GM21723 (cell line): ENCODE measurements at regions not wholly inside any gene's neighbourhood (a gene's known extent, or its start where the extent isn't known, plus 50 kb on each side); places are given as distances from the start of the nearest gene placed in this dataset.

Experiments used
- ATAC-seq: cut with Tn5 transposase; IDR thresholded peaks from one replicate; pipeline ENCODE4 v1.9.1; 2021; ENCODE audit warnings: mild to moderate bottlenecking, moderate library complexity; ENCODE audit not compliant: unreplicated experiment

DNA sequence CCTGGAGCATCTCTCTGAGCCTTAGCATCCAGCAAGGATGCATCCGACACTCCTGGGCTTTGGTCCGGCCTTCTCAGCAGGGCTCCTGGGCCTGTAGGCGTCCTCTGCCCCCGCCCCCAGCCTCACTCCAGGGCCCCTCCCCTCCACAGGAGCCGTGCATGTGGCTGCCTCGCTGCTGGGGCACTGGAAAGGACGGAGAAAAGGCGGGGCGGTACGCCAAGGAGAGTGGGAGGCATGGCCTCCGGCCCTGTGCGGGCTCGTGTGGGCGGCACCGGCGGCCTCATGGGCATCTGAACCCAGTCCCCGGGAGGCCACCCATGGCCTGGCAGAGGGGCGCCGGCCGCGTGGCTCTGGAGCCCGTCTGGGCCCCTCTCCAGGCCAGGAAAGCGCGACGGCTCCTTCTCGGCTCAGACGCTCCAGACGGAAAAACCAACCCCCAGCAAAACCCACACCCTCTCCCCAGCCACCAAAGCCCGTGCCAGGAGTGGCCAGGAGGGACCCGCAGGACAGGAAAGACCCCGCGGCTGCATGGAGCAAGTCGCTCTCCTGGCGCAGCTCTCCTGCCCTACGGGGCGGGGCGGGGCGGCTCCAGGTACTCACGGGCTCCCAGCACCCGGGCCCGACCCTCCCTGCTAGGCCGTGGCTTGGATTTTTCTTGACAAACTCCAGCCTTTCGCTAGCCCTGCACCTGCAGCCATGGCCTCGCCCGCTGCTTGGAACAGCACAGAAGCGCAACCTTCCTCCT lies 419.9 kb downstream of the QKI start:
- ATAC-seq: no peak

DNA sequence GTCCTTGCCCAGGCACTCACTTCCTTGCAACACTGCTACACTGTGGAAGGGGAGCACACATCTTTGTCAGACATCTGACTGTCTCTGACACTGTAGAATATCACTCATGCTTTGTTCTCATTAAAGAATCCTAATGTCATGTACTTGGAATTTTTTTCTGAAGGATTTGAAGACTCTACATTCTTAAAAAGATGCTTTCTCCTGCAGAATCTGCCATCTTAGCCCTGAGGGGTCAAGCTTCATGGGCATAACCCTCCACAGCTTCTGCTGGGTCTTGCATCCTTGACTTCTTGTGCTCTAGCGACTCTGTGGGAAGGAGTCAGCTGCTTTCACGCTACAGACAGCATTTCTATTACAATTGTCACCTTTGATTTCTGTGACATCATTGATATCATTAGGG lies 417.2 kb downstream of the QKI start:
- ATAC-seq: no peak

- ATAC-seq: no peak
Observed at GRCh38 chr6:163830641-163831040, 416.1 kb downstream of the QKI start.

DNA sequence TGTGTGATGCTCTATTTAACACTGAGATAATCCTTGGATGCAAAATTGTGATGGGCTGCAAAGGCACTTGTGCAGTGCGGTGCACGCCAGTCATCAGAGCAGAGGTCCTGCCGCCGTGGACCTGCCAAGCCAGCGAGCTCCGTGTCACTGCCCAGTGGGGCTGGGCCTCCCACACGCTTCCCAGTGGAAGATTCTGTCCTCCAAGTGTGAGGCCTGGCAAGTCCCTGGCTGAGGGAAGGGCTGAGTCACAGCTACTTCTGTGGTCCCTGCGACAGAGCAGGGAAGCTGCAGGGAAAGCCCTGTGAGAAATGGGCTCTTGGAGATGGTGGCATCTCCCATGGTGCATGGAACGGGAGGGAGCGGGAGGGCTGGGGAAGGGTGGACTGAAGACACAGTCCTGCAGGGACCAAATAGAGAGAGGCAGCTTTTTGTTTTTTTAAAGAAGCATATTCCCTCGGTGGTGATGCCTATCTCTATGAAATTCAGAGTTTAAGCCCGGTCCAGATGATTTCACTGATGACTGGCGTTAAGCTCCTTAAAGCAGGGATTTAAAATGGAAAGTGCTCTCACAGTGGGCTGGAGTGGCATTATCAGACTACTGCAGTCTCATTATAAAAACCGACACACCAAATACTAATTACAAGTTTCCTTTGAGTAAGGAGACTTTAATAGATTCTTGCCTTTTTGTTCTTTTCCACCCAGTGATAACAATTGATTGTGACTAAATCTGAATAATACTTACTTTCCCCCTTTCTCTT lies 413.7 kb downstream of the QKI start:
- ATAC-seq: no peak

GRCh38 chr6:163827143-163827542 lies 412.6 kb downstream of the QKI start:
- ATAC-seq: no peak

DNA sequence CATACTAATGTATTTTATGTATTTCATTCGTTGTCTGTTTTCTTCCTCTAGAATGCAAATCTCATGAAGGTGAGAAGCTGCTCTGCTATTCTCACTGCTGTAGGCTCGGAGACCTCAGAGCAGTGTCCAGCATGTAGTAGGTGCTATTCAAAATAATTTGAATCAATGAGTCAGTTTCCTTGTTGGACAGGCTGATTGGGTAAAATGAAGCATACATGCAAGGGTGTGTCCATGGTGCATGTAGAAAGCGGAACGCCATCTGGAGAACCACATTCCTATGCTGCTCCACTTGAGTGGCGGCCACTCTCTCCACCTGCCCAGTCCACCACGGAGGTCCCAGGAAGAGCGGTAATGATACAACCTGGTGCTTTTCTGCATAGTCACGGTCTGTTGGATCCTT lies 412.1 kb downstream of the QKI start:
- ATAC-seq: no peak

DNA sequence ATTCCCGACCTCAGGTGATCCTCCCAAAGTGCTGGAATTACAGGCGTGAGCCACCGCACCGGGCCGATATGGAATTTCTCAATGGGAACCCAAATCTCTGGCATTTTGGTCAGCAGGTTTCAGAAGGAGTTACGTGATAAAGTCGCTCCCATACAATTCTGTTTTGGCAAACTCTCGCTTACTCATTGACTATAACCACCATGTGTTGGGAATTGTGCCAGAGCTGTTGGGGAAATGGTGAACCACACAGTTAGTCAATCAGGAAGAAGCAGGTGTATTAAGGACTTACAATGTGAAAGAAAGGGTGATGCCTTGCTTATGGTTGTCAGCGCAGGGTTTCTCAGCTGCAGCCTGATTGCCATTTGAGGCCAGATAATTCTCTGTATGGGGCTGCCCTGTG lies 410.5 kb downstream of the QKI start:
- ATAC-seq: no peak

GRCh38 chr6:163823577-163823976 lies 409.1 kb downstream of the QKI start:
- no peak for ATAC-seq

DNA sequence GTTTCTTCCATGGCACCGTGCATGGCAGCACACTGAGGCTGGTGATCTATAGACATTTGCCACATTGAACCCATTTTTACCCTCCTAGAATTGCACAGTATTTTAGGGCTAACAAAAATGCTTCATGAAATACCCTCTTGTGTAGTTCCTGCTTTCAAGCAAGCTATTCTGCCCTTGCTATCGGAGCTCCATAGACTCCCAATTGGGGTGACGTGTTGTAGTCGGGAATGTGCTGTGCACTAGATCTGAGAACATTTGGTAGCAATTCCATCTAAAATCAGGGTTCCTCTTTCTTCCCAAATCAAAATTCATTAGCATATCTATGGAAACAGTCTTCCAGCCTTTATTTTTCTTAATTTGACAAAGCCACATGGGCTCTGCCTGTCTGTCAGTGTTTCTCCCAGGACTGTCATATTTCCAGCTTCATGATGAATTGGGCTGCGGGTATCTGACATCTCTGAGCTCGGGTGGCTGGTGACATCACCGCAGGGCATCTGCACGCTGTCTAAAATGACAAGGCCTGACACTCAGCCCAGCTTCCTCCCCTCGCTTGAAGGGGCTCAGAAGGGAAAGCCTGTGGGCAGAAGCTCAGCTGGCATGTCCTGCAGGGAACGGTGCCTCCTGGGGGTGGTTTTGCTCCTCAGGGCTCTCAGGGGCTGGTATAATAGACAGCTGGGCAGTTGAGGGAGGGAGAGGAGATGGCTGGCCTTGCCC lies 406.4 kb downstream of the QKI start:
- no peak for ATAC-seq

- no peak for ATAC-seq
Observed at GRCh38 chr6:163820171-163820570, 405.7 kb downstream of the QKI start.

DNA sequence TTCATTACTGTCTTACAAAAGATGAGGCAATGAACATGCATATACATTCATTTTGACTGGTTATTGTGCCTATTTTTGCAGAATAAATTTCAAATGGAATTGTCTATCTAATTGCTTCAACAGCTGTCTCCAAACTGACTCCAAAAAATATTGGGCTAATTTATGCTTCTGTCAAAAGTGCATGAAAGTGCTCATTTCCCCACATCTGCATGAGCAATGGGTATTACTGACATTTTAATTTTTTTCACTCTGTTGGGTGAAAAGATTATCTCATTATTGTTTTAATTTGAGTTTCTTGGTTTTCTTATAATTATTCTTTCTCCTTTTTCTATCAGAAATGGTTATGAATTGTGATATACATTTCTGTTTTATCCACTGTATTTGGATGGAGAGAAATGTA lies 404.2 kb downstream of the QKI start:
- no peak for ATAC-seq

DNA sequence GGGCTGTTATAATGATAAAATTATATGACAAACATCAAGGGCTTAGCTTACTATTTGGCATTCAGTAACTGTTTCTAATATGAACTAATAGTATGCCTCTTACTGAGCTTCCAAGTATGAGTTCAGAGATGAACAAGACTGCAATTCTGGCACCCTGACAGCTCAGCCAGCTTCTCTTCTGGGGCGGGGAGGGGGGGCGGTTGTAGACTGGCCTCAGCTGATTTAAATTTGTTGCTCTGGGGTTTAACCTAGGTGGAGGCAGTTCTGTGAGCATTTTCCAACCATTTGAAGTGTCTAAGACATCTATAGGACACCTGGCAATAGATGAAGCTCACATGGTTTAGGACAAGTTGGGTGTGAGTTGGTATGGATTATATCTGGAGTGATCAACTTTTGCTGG lies 401.9 kb downstream of the QKI start:
- ATAC-seq: no peak

DNA sequence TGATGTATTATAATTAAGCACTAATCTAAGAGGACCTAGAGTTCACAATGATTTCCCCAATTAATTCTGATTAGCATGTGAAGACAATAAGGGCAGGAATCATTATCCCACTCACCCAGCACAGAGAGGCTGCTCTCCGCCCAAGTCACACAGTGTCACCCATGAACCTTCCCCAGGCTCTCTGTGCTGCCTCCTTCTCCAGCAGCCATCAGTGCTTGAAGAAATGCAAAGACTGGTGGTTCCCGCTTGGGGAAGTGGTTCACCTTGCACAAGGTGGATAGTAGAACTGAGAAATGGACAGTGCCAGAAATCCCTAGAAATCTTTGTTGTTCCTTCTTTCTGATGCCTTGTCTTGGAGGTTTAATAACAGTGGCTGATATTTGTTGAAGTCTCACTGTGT lies 401.3 kb downstream of the QKI start:
- ATAC-seq: no peak

- ATAC-seq: peak; percentile 78
Observed at GRCh38 chr6:163814494-163815364, 400.2 kb downstream of the QKI start.

DNA sequence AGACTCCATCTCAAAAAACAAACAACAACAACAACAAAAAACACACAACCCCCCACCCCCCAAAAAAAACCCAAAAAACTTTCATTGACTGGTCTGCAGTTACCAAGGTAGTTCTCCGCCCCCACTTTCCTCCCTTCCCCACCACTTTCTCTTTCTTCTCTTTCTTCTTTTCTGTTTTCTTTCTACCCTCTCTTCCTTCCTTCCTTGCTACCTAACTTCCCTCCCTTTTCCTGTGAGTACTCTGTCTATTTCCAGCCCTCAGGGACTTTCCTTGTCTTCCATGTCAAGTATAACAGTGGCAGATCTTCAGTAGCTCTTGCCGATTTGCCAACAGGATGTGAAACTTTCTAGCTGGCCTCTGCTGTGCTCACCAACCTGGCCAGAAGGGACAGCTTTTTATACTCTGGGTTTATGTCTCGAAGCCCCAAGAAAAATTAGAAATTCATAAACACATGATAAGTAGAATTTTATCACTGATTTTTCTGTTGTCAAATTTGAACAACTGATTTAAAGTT lies 399.5 kb downstream of the QKI start:
- ATAC-seq: no peak

GRCh38 chr6:163811317-163811716 lies 396.8 kb downstream of the QKI start:
- ATAC-seq: no peak

GRCh38 chr6:163809364-163809763 lies 394.8 kb downstream of the QKI start:
- no peak for ATAC-seq

- no peak for ATAC-seq
Observed at GRCh38 chr6:163808871-163809270, 394.4 kb downstream of the QKI start.

DNA sequence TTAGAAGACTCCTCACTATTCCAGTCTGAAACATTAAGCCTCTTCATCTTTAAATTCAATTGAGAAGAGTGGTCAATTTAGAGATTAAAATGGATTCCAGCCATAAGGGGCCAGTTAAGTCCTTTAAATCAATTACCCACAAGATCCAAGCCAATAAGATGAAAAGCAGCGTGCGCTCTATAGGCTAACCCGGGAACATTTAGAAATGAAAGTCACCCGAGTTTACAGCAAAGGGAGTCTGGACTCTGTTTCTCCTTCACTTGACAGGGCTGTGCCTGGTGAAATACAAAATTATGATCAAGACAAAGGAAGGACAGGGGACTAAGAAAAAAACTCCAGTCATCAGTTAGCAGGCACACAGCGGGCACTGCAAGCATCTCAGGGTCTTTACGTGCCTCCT lies 393.7 kb downstream of the QKI start:
- ATAC-seq: no peak

DNA sequence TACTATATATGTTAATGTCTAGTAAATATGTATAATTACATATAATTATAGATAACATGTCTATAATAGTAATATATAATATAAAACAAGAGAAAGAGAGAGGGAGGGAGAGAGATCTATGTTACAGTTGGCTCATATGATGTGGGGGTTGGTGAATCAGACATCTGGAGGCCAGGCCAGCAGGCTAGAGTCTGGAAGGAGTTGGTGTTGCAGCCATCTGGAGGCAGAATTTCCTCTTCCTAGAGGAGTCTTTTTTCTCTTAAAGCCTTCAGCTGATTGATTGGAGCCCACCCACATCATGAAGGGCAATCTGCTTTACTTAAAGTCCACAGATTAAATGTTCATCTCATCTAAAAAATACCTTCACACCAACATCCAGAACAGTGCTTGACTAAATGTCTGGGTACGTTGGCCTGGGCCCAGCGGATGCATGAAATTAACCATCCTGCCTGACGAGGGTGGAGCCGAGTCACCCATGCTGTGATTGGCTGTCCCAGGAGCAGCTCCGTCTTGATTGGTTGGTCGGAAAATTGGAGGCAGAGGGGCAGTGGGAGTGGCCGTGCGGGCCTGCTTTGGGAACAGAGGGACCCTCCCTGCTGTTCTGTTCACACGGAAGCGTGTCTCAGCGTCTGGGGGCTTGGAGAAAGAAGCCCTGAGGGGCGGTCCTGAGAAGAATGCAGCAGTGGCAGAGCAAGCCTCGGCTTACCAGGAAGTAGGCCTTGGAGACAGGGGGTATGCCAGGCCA lies 392.4 kb downstream of the QKI start:
- ATAC-seq: no peak
